GM18867 (cell line): ENCODE measurements at regions not wholly inside any gene's neighbourhood (a gene's known extent, or its start where the extent isn't known, plus 50 kb on each side); places are given as distances from the start of the nearest gene placed in this dataset.
A peak's percentile ranks its signal among the peaks of the same experiment; 100 is the strongest.

Experiments used
- ATAC-seq: cut with Tn5 transposase; IDR thresholded peaks from one replicate; pipeline ENCODE4 v1.9.1; 2021; ENCODE audit warnings: mild to moderate bottlenecking, moderate library complexity; ENCODE audit not compliant: unreplicated experiment

DNA sequence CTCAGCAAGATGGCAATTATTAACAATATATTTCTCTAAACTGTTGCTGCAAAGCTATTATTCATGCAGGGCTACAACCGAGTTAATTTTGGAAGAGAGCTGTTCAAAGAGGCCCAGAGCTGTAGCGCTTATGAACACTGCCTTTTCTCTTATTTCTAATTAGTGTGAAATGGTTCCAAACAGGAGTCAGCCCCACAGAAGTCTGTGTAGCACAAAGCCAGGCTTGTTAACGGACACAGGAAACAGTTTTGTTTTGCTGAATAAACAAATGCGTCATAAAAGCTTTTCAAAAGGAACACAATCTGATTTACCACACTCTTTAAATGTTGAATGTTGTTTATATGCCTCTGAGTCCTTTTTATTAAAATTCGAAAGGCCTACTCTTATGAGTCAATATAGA, 396.5 kb downstream of the ANXA1 start:
- no peak for ATAC-seq

DNA sequence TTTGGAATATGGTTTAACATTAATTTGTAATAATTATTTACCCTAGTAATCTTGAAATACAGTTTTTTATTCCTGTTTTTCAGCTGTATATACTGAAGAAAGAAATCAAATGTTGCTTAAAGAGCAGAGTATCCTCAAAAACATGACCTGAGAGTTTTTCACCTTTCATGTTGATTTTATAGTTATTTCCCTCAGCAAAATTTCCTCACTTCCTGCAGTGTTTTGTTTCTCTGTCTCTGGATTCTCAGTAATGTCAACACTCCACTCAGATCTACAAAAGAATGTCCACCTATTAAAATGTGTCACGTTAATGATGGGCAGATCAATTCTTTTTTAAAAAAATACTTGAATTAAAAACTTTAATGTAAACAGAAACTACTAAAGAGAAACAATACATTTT, 398.3 kb downstream of the ANXA1 start:
- no peak for ATAC-seq

DNA sequence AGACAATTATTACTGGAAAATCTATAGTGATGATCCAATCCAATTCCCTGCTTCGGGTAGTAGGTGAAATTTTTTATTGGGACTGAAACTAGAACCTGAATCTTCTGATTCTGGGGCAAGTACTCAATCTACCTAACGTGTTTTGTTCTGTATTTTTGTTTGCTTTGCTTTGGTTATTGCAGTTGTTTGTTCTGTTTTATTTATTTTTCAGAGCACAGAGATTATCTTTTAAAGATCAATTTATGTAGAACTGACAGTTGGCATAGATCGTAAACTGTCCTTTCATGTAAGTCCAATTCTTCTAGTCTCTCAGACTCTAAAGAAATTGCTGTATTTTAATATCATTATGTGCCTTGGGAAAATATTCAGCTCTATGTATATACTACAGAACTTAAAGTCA, 401.6 kb downstream of the ANXA1 start:
- ATAC-seq: no peak

DNA sequence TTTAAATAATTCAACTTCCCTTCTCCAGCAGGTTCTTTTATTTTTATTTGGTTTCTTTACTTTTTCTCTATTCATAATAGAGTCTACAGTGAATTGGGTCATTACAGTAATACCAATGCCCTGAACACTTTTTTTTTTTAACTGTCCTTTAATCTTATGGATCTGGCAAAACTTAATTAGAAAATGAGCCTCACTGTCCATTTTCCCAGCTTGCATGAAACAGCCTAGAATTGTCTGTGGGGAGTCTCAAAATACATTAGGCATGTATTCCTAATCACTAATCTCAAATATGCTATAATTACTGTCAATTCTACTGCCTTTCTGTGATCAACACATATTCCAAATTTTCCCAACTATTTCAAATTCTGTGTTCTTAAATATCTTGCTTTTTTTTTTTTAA, 406.8 kb downstream of the ANXA1 start:
- ATAC-seq: no peak

DNA sequence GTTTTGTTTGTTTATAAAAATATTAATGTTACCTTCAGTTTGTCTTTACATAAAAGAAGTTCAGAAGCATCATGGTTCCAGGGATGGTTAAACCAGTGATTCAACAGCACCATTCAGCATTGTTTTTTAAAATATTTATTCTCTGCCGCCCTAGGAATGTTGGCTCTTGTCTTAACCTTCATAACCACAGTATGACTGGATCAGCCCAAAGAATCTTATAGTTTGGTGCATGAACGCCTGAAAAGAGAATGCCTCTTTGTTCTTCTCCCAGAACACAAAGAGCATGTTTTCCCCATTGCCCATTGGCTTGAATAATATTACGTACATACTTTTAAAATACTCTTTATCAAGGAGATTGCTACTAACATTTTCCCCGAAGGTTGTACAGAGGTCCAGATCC, 413.4 kb downstream of the ANXA1 start:
- no peak for ATAC-seq

DNA sequence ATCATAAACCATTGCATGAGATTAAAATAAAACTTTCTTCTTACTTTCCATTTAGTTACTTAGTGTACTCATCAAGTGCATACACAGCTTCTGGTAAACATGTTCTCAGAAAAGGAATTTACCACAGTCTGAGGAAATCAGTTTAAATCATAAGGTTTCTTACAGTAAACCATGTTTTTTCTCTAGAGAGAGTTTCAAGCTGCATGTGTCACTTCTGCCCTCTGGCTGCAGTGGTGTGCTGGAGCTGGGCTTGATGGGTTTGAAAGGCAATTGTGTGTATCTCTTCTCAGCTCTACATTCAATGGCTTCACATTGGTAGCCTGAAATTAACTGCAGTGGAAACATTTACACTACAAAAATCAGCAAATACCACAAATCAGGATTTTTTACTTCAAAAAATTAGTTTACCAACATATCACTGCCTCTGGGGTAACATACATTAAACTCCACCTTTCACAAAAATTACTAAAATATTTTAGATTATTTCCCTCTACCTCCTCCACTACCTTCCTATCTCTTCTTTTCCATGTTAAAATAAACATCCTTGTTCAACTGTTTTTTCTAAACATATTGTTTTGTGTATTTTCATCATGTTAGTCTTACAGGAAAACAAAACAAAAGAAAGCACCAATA, 414.3 kb downstream of the ANXA1 start:
- no peak for ATAC-seq

DNA sequence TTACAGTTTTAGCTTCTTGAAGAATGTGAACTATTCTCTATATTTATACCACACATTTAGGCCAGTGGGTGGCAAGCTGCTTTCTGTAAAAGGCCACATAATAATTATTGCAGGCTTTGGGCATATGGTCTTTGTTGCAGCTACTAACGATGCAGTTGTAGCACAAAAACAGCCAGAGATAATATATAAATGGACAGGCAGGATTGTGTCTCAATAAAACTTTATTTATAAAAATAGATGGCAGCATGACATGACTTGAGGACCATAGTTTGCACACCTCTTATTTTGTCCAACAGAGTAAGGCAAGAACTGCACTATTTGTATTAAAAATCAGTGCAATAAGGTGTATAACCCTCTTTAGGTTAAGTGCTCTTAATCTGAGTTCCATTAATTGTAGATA, 415.0 kb downstream of the ANXA1 start:
- ATAC-seq: no peak

DNA sequence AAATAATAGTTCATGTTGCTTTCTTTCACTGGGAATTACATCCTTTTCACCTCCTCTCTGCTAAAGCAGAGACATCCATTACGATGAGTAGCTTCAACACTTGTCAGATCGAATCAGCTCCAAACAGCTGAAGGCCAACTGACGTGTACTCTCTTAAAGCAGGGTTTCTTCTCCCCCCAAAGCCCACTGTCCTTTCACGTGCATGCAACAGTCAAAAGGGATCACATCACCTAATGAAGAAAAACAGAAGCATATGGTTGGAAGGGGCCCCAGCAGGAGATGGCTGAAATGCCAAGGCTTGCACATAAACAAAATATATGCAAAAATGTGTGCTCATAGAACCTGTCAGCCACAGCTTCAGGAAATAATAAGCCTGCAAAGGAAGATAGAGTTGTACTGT, 421.6 kb downstream of the ANXA1 start:
- no peak for ATAC-seq

DNA sequence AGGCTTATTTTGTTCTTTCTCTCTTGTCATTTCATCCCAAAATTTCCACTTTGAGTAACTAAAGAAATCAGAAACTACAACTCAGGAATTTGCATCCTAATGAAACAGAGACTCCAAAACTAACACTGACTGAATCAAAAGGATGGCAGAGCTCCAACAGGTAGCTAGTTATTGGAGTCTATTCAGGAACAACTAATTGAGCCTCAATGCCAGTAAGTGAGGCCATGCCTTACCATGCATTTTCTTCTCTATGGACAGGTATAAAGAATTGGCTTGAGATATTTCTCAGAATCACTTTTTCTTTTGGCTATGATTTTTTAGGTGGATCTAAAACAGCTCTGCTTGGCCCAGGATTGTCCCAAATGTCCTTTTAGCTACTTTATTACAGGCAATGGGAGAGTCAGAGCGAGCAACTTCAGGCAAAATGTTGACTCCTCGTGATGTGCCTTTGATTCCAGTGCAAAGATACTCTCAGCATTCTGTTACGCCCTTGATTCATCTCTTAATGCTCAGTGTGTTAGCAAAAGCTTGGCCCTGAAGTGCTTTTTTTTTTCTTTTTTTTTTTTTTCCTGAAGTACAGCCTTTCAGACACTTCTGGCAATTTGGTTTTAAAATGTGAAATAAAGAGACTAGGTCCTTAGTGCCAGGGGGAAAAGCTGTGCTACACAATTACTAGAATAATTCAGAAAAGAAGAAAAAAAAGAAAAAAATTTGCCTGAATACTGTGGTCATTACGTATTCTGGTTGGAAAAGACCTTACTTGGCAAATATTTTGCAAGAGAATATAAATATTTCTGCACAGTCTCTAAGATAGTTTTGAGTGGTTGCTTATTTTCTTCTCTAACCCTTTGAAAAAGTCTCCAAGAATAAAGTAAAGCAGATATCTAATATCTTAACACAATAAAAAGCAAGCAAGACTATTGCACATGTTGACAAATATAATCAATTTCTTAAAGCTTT, 423.7 kb downstream of the ANXA1 start:
- no peak for ATAC-seq

DNA sequence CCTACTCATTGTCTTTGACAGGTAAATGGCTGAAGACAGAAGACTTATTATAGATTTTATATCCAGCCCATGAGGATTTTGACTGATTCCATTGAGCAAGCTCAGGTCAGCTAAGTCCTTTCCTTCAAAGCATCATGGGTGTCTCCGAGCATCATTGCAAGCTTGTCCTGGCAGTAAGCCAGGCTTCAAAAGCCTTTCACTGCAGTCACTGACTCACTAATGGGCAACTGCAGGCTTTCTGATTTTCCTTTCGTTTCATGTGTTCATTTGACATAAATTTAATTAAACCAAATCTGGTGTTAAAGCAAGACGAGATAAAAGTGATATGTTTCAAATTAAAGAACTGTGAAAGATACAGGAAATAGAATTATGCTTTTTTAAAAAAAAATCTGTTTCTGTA, 426.2 kb downstream of the ANXA1 start:
- ATAC-seq: no peak

DNA sequence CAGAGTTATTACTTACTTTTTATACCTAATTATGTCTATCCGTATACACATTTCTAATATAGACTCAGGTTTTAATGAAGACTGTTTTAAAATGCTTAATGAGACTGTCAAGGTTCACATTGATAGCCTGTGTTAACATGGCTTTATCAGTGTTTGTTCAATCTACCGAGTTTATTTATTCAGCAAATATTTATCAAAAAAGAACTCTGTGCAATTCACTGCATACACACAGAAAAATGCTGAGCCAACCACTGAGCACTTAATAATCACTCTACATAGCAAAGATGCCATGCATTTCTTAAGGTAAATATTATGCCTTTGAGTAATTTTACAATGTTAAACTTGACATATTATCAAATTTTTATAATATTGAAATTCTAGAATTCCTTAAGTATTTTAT, 428.2 kb downstream of the ANXA1 start:
- no peak for ATAC-seq

DNA sequence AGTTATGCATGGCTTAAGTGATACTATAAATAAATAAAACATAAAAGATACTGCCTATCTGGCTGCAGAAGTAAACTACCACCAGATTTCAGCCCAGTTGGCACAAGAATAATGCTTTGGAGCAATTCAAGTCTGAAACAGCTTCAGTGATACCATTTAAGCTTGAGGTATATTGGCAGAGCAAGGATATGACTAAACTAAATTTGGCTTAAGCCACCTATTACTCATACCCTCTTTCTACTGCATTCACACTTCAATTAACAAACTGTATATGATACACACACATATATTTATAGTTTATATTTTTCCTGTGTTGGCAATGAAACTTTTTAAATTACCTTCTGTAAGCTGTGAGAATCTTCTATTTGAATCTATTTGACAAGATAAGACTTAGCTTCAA, 431.9 kb downstream of the ANXA1 start:
- ATAC-seq: no peak

DNA sequence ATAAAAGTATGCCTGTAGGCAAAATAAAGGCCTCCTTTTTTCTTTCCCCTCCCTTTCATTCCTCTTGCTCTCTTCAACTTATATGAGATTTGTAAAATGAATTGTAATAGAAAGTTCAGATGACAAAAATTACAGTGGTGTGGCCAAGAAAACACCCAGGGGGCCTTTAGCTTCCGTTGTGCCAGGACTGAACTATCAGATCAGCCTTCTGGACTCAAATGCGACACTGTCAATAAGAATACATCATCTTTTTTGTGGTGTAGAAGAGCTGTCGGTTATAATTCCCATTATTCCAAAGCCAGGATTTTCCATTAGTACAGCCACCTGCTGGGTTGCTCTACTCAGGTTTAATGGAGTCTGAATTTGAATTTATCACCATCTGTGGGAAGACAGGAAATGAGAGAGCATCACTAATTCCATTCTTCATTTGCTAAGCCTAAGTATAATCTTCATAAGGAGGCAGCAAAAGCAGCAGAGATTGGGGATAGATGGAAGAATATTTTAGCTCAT, 443.4 kb downstream of the ANXA1 start:
- ATAC-seq: no peak

DNA sequence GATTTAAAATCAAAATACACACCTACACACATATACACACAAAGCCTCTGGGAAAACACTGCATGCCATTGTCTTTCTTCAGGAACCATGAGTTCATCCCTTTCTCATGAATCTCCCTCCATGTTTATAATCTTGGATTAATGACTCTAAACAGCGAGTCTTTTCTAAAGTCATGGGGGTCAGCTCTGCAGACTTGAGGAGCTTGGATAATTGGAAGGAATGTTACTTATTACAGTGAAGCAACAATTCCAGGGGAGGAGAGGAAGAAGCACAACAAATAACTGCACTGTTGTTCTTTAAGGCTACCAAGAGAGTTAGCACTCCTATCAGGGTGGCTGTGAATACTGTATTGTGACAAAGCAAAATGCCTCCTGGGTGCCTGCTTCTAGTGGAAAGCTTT, 444.7 kb downstream of the ANXA1 start:
- ATAC-seq: no peak

DNA sequence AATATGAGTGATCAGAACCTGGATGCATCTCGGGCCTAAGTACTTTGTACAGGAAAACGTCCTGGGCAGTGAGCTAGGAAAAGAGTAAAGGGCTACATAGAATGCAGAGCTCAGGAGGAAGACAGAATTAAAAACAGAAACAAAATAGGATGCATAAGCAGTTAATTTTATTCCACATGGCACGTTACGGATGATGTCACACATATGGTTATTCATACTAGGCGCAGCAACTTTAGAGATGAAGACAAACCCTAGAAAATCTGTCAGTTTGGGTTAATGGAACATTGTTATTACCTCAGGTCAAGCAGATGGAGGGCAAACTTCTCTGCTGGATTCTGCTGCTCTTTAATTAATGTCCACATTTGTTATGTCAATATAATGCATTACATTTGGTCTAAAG, 445.4 kb downstream of the ANXA1 start:
- no peak for ATAC-seq

DNA sequence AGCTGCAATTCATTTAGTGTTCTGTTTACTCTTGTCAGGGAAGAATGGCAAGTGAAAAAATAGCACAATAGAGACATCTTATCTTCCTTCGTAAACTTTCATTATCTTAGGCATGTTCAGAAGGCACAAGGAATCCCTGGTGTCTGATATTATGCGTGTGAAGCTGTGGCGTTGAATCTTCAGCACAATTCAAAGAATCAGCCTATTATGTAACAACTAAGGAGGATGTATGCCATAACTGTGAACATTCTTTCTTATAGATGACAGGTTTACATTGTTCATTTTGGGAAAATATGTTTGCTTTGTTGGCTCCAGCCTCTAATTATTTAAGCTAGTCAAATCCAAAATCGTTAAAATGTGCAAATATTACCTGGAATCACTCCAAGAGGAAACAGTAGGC, 446.1 kb downstream of the ANXA1 start:
- ATAC-seq: no peak

DNA sequence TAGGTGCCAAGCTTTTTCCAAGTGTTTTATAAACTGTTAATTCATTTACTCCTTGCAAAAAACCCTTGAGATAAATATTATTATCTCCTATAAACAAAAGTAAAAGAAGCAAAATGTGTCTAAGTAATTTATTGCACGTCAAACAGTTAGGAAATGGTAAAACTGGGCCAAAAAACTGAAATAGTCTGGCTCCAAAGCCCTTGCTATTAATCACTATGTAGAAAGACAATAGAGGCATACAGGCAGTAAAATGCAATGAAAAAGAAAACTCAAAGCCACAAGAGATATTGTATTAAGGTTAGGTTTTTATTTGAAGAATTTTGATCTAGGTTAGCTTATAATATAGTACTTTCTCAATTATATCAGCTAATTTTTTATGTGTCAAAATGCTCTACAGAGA, 457.7 kb downstream of the ANXA1 start:
- ATAC-seq: no peak

DNA sequence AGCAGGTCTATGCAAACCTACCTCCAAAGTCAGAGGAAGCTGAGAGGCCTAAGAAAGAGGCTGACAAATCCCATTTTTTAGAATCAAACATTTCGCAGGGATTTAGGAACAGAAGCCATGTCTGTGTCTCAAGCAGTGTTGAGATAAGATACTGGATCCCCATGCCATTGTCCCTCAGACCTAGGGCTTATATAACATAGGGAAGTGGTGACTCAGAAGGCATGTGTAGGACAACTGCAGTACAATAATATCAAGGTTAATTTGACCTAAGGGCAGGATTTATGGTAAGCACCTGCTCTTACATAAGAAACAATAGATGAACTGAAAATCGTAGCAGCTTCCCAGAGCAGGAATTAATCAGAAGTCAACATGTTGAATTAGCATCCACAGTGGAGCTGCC, 459.4 kb downstream of the ANXA1 start:
- ATAC-seq: no peak

DNA sequence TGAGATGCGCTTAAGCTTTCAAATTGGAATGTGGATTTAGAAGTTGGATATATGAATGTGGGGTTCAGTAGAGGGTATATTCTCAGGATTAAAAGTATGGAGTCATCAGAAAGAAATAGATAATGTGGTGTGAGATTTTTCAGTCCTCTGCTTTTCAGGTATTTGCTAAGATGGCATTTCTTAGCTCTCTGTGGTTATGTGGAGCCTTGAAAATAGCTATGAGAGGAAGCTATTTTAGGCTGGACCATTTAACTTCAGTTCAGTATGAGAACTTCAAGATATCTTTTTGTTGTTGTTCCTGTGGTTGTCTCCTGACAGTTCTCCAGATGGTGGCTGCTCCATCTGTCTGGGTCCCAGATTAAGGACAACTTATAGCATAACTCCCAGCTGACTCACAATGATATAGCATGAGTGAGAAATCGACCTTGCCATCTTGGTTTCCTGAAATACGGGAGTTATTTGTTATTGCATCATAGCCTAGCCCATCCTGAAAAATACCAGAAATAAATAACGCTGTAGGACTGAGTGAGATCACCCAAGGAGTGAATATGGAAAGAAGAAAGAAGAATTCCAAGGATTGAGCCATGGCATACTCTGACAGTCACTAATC, 461.5 kb downstream of the ANXA1 start:
- ATAC-seq: no peak

DNA sequence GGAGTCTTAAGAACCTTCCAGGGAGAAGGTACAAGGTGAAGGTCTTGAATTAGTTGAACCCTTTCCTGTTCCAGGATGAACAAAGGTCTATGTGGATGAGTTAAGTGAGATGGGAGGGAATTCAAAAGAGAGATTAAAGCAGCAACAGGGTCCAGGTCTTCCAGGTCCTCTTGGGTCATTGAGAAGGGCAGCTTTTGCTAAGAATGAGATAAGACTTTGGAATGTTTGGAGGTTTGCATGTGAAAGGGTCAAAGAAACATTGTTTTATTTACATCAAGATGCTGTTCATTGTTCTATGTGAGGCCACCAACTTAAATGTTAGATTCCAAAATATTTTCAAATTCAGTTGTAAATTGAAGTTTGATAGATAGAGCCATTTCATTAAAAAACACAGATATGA, 463.9 kb downstream of the ANXA1 start:
- ATAC-seq: no peak

DNA sequence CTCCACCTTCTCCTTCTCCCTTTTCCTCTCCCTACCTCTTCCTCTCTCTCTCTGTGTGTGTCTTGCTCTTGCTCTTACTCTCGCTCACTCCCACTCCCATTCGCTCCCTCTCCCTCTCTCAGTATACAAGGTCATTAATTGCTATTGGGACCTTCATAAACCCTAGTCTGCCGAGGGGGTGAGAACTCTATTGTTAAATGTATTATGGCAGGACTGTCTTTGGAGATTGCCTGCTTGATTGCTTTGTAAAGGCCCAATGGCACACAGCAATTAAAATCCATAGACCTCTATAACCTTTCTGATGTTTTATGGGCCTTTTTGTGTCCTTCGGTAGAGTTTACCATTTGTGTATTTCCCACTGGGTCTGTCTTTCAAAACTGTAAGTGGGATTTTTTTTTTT, 465.9 kb downstream of the ANXA1 start:
- no peak for ATAC-seq

DNA sequence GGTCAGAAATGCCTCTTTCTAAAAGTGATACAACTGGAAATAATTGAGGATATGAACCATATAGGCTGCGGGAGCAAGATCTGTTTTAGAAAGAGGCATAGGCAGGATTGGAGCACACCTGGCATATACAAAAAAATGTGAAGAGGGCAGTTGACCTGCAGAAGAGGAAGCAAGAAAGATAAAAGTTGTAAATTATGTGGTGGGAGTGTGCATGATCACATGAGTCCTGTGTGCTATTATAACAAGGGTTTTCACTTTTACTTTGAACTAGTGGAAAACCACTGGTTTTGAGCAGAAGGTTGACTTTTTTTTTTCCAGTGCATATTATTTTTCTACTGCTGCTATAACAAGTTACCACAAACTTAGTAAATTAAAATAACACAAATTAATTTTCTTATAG, 489.3 kb downstream of the ANXA1 start:
- ATAC-seq: peak; percentile 97
